ENCODE measurements at regions not wholly inside any gene's neighbourhood (a gene's known extent, or its start where the extent isn't known, plus 50 kb on each side); places are given as distances from the start of the nearest gene placed in this dataset.
"Not testable (repeated sequence)": the region's sequence is repeated elsewhere in the genome, so short reads cannot be mapped to it uniquely, and the experiment has no call there.

DNA sequence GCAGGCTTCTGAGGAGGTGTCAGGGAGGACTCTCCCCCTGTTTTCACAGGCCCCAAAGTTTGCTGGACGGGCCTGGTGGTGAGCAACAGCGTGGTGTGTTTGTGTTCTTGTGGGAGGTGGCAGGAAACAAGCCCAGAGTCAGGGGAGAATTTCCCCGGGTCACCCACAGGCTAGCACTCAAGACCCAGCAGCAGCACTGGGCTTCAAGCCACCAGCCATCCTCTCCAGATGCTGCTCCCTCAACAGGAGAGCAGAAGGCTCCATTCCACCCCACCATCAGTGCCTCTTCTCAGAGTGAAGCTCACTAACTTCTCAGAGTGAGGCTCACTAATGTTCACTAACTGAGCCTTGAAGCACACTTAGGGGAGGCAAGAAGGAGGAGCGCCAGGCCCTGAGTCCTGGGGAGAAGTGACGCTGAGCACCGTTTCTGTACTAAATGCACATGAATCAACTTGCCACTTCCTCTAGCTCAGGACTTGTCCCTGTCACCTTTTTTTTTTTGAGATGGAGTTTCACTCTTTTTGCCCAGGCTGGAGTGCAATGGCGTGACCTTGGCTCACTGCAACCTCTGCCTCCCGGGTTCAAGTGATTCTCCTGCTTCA, 182.2 kb downstream of the NRN1 start:
- H3K4me1 Mint-ChIP-seq (ENCODE audit: low read depth), result peaks cover 26% of the 10 kb centered on the region
- ATAC-seq (replicated peaks in 1 of 2) (peak; percentile 75 to 89), DNase-seq (peak; percentile 20)
- not testable (repeated sequence) for H3K9me3 Mint-ChIP-seq; H3K4me3 Mint-ChIP-seq; H3K27ac Mint-ChIP-seq; H3K27me3 Mint-ChIP-seq (ENCODE audit: low read depth); H3K36me3 Mint-ChIP-seq (ENCODE audit: insufficient read depth in 2 of 2)
